HEK293 (cell line): ENCODE measurements at regions not wholly inside any gene's neighbourhood (a gene's known extent, or its start where the extent isn't known, plus 50 kb on each side); places are given as distances from the start of the nearest gene placed in this dataset.

Source experiments
- CTCF ChIA-PET: fragments of 350-600 bp; formaldehyde crosslinking; extraction: SDS; loops from one replicate; lab custom pipeline; 2021; ENCODE audit warnings: antibody characterized with exemption; lab: Yijun Ruan, JAX
- POLR2A ChIA-PET: fragments of 300-600 bp; formaldehyde crosslinking; extraction: SDS; loops from one replicate; lab custom pipeline; 2020; ENCODE audit warnings: antibody characterized with exemption, inconsistent platforms; lab: Yijun Ruan, JAX
- H3K27ac ChIP-seq: fragments of 200-500 bp; sonication (Bioruptor generic); 2 replicates; pipeline ENCODE4 v1.5.1; 2014; ENCODE audit warnings: low read depth, low read length, control low read depth, inconsistent platforms; ENCODE audit errors: extremely low read depth
- H3K36me3 ChIP-seq, 2 experiments: fragments of 200-500 bp in 1 of 2; sonication (Bioruptor generic) in 1 of 2; 1 replicate in 1 of 2; 2 replicates in 1 of 2; pipeline ENCODE4 v1.5.1; 2014 to 2017; ENCODE audit warnings: inconsistent platforms in 2 of 2, low read length in 2 of 2; ENCODE audit not compliant: control insufficient read depth in 2 of 2, insufficient read depth in 1 of 2
- H3K4me1 ChIP-seq: fragments of 200-500 bp; sonication (Bioruptor generic); 2 replicates; pipeline ENCODE4 v1.5.1; 2014; ENCODE audit warnings: mild to moderate bottlenecking, low read length, inconsistent platforms; ENCODE audit not compliant: control insufficient read depth, insufficient read depth
- H3K4me3 ChIP-seq: 2 replicates; pipeline ENCODE4 v1.5.1; 2011; ENCODE audit warnings: low read depth, mild to moderate bottlenecking, control low read depth, low read length, moderate library complexity
- H3K9me3 ChIP-seq: fragments of 200-500 bp; sonication (Bioruptor generic); 2 replicates; pipeline ENCODE4 v1.5.1; 2014; ENCODE audit warnings: low read depth, low read length, inconsistent platforms; ENCODE audit not compliant: control insufficient read depth, insufficient read depth
- BCL11A ChIP-seq: fragments of 450-650 bp; formaldehyde crosslinking; IDR thresholded peaks from 2 replicates; pipeline ENCODE4 v1.5.1; 2016; ENCODE audit warnings: low read depth, missing biosample characterization, missing genetic modification characterization
- EGR2 ChIP-seq: fragments of 450-650 bp; formaldehyde crosslinking; IDR thresholded peaks from 2 replicates; pipeline ENCODE4 v1.5.1; 2016; ENCODE audit warnings: low read depth, missing biosample characterization, missing genetic modification characterization
- FEZF1 ChIP-seq: fragments of 450-650 bp; formaldehyde crosslinking; IDR thresholded peaks from 2 replicates; pipeline ENCODE4 v1.5.1; 2016; ENCODE audit warnings: missing biosample characterization, missing genetic modification characterization
- GFI1B ChIP-seq: fragments of 450-650 bp; formaldehyde crosslinking; IDR thresholded peaks from 2 replicates; pipeline ENCODE4 v1.5.1; 2016; ENCODE audit warnings: missing biosample characterization, missing genetic modification characterization
- KLF8 ChIP-seq: fragments of 450-650 bp; formaldehyde crosslinking; IDR thresholded peaks from 2 replicates; pipeline ENCODE4 v1.5.1; 2016; ENCODE audit warnings: missing biosample characterization, missing genetic modification characterization
- MYNN ChIP-seq: fragments of 450-650 bp; formaldehyde crosslinking; IDR thresholded peaks from 2 replicates; pipeline ENCODE4 v1.5.1; 2016; ENCODE audit warnings: missing biosample characterization, missing genetic modification characterization, borderline replicate concordance
- PRDM1 ChIP-seq: fragments of 450-650 bp; formaldehyde crosslinking; IDR thresholded peaks from 2 replicates; pipeline ENCODE4; 2016; ENCODE audit warnings: missing biosample characterization, missing genetic modification characterization
- ZBTB21 ChIP-seq: fragments of 450-650 bp; formaldehyde crosslinking; IDR thresholded peaks from 2 replicates; pipeline ENCODE4 v1.5.1; 2017; ENCODE audit warnings: missing biosample characterization, missing genetic modification characterization
- ZIC2 ChIP-seq: fragments of 450-650 bp; formaldehyde crosslinking; IDR thresholded peaks from 2 replicates; pipeline ENCODE4 v1.5.1; 2016; ENCODE audit warnings: missing biosample characterization, missing genetic modification characterization
- ZNF10 ChIP-seq: fragments of 450-650 bp; formaldehyde crosslinking; IDR thresholded peaks from 2 replicates; pipeline ENCODE4 v1.5.1; 2017; ENCODE audit warnings: missing biosample characterization, missing genetic modification characterization
- ZNF202 ChIP-seq: fragments of 450-650 bp; formaldehyde crosslinking; IDR thresholded peaks from 2 replicates; pipeline ENCODE4 v1.5.1; 2016; ENCODE audit warnings: missing biosample characterization, missing genetic modification characterization, borderline replicate concordance
- ZNF23 ChIP-seq: fragments of 450-650 bp; formaldehyde crosslinking; IDR thresholded peaks from 2 replicates; pipeline ENCODE4 v1.5.1; 2016; ENCODE audit warnings: missing biosample characterization, missing genetic modification characterization, borderline replicate concordance
- ZNF248 ChIP-seq: fragments of 450-650 bp; formaldehyde crosslinking; IDR thresholded peaks from 2 replicates; pipeline ENCODE4 v1.5.1; 2017; ENCODE audit warnings: missing biosample characterization, missing genetic modification characterization
- ZNF266 ChIP-seq: fragments of 450-650 bp; formaldehyde crosslinking; IDR thresholded peaks from 2 replicates; pipeline ENCODE4 v1.5.1; 2016; ENCODE audit warnings: missing biosample characterization, missing genetic modification characterization, low read depth
- ZNF48 ChIP-seq: fragments of 450-650 bp; formaldehyde crosslinking; IDR thresholded peaks from 2 replicates; pipeline ENCODE4 v1.5.1; 2016; ENCODE audit warnings: missing biosample characterization, missing genetic modification characterization
- ZNF501 ChIP-seq: fragments of 450-650 bp; formaldehyde crosslinking; IDR thresholded peaks from 2 replicates; pipeline ENCODE4 v1.5.1; 2016; ENCODE audit warnings: missing biosample characterization, missing genetic modification characterization
- ZNF514 ChIP-seq: fragments of 450-650 bp; formaldehyde crosslinking; IDR thresholded peaks from 2 replicates; pipeline ENCODE4 v1.5.1; 2016; ENCODE audit warnings: missing biosample characterization, missing genetic modification characterization
- ZNF555 ChIP-seq: fragments of 450-650 bp; formaldehyde crosslinking; conservative IDR thresholded peaks from 2 replicates; pipeline ENCODE4 v1.5.1; 2017; ENCODE audit warnings: missing biosample characterization, mild to moderate bottlenecking, missing genetic modification characterization, inconsistent platforms
- ZNF558 ChIP-seq: fragments of 450-650 bp; formaldehyde crosslinking; IDR thresholded peaks from 2 replicates; pipeline ENCODE4 v1.5.1; 2016; ENCODE audit warnings: missing biosample characterization, missing genetic modification characterization
- ZNF658 ChIP-seq: fragments of 450-650 bp; formaldehyde crosslinking; IDR thresholded peaks from 2 replicates; pipeline ENCODE4; 2016; ENCODE audit warnings: missing biosample characterization, missing genetic modification characterization
- ZNF664 ChIP-seq: fragments of 450-650 bp; formaldehyde crosslinking; IDR thresholded peaks from 2 replicates; pipeline ENCODE4 v1.5.1; 2016; ENCODE audit warnings: missing biosample characterization, missing genetic modification characterization
- ZNF747 ChIP-seq: fragments of 450-650 bp; formaldehyde crosslinking; IDR thresholded peaks from 2 replicates; pipeline ENCODE4 v1.5.1; 2016; ENCODE audit warnings: missing biosample characterization, missing genetic modification characterization
- ZNF777 ChIP-seq: fragments of 450-650 bp; formaldehyde crosslinking; IDR thresholded peaks from 2 replicates; pipeline ENCODE4 v1.5.1; 2017; ENCODE audit warnings: missing biosample characterization, missing genetic modification characterization, borderline replicate concordance
- TF ChIP-seq, protein P1 (sequence below): fragments of 450-650 bp; formaldehyde crosslinking; IDR thresholded peaks from 2 replicates; pipeline ENCODE4 v1.5.1; 2016; ENCODE audit warnings: missing biosample characterization, missing genetic modification characterization
- TF ChIP-seq, protein P2 (sequence below): fragments of 450-650 bp; formaldehyde crosslinking; IDR thresholded peaks from 2 replicates; pipeline ENCODE4 v1.5.1; 2016; ENCODE audit warnings: missing biosample characterization, missing genetic modification characterization

DNA sequence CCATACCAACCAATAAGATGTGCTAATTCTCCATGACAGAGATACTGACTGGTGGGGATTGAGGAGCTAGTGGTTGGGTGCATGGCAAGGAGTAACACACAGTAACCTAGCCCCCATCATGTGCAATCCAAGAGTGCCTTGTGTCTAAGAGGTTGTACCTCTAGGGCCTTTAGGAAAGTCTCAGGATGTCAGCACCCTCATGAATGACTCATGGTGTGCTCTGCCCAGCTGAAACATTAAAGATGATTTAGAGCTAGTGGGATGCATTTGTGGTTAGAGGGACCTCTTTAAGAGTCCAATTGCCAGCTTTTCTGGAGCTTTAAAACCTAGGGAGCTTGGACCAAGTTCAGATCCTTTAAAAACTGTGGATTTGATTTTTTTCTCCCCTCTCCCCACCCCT is 181.1 kb downstream of the HERPUD2 start:
- TF ChIP-seq GFI1B, result no peak
- TF ChIP-seq, protein P1, sequence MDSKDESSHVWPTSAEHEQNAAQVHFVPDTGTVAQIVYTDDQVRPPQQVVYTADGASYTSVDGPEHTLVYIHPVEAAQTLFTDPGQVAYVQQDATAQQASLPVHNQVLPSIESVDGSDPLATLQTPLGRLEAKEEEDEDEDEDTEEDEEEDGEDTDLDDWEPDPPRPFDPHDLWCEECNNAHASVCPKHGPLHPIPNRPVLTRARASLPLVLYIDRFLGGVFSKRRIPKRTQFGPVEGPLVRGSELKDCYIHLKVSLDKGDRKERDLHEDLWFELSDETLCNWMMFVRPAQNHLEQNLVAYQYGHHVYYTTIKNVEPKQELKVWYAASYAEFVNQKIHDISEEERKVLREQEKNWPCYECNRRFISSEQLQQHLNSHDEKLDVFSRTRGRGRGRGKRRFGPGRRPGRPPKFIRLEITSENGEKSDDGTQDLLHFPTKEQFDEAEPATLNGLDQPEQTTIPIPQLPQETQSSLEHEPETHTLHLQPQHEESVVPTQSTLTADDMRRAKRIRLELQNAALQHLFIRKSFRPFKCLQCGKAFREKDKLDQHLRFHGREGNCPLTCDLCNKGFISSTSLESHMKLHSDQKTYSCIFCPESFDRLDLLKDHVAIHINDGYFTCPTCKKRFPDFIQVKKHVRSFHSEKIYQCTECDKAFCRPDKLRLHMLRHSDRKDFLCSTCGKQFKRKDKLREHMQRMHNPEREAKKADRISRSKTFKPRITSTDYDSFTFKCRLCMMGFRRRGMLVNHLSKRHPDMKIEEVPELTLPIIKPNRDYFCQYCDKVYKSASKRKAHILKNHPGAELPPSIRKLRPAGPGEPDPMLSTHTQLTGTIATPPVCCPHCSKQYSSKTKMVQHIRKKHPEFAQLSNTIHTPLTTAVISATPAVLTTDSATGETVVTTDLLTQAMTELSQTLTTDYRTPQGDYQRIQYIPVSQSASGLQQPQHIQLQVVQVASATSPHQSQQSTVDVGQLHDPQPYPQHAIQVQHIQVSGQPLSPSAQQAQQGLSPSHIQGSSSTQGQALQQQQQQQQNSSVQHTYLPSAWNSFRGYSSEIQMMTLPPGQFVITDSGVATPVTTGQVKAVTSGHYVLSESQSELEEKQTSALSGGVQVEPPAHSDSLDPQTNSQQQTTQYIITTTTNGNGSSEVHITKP, result no peak
- no peak for TF ChIP-seq ZNF10 (tag by site-specific recombination)
- no peak for TF ChIP-seq ZNF501 (tag by site-specific recombination)
- TF ChIP-seq ZNF664 (tag by site-specific recombination), result no peak
- no peak for TF ChIP-seq ZNF747 (tag by site-specific recombination)
- no peak for TF ChIP-seq ZNF23 (tag by site-specific recombination)
- no peak for TF ChIP-seq ZNF202
- no peak for TF ChIP-seq ZNF514 (tag by site-specific recombination)
- no peak for TF ChIP-seq ZBTB21
- no peak for TF ChIP-seq EGR2 (tag by site-specific recombination)
- TF ChIP-seq ZIC2 (tag by site-specific recombination), result no peak
- TF ChIP-seq, all 188 proteins: peak for 0
- Histone ChIP-seq H3K4me1 (no peaks in the 10 kb centered on the region), H3K27ac (no peak overlapping the region), H3K9me3 (no peaks in the 10 kb centered on the region), H3K4me3 (no peak overlapping the region), H3K36me3 (no peaks in the 10 kb centered on the region)
- ChIA-PET POLR2A (no interaction called here), CTCF (interaction anchor here (0.6 to 1.6 kb wide), 2 partner anchors 89 to 264 kb away, joined by 3 to 4 read pairs; no protein-coding TSS in a partner anchor)

DNA sequence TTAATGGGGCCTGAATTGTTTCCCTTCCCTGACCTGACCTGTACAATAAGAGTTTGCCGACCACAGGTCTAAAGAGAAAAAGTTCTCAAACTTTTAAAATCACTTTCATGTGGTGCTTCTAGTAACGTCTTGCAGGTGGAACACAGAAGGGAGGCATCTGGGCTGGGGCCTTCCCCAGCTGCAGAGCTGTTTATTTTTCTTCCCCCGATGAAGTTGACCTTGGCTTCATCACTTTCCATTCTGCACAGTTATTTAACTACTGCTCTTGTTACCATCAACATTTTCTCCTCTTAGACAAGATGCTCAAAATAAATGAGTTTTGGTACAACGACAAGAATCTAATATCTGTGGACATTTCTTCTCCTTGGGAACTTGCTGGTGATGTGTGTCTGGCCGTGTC is 181.7 kb downstream of the HERPUD2 start:
- H3K27ac ChIP-seq, result no peak overlapping the region
- no peaks in the 10 kb centered on the region for H3K4me1 ChIP-seq
- no peaks in the 10 kb centered on the region for H3K36me3 ChIP-seq
- no peak for TF ChIP-seq BCL11A (tag by site-specific recombination)
- TF ChIP-seq PRDM1, result no peak
- no peak for TF ChIP-seq ZNF555 (tag by site-specific recombination)
- TF ChIP-seq ZNF48, result no peak
- TF ChIP-seq KLF8 (tag by site-specific recombination), result no peak
- TF ChIP-seq ZNF248 (tag by site-specific recombination), result no peak
- TF ChIP-seq, protein P2, sequence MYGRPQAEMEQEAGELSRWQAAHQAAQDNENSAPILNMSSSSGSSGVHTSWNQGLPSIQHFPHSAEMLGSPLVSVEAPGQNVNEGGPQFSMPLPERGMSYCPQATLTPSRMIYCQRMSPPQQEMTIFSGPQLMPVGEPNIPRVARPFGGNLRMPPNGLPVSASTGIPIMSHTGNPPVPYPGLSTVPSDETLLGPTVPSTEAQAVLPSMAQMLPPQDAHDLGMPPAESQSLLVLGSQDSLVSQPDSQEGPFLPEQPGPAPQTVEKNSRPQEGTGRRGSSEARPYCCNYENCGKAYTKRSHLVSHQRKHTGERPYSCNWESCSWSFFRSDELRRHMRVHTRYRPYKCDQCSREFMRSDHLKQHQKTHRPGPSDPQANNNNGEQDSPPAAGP, result no peak
- no peak for TF ChIP-seq FEZF1 (tag by site-specific recombination)
- TF ChIP-seq ZNF777 (tag by site-specific recombination), result no peak
- no peak for TF ChIP-seq ZNF658 (tag by site-specific recombination)
- no peak for TF ChIP-seq ZNF266 (tag by site-specific recombination)
- TF ChIP-seq ZNF558, result no peak
- no peak for TF ChIP-seq MYNN (tag by site-specific recombination)
- ChIA-PET POLR2A (no interaction called here), CTCF (no interaction called here)
- no peak overlapping the region for H3K4me3 ChIP-seq
- H3K9me3 ChIP-seq, result no peaks in the 10 kb centered on the region
